Fibroblast of skin of abdomen (primary cell): ENCODE measurements at regions not wholly inside any gene's neighbourhood (a gene's known extent, or its start where the extent isn't known, plus 50 kb on each side); places are given as distances from the start of the nearest gene placed in this dataset.
A peak's percentile ranks its signal among the peaks of the same experiment; 100 is the strongest.

Experiments used
- DNase-seq: peaks from one replicate; pipeline ENCODE4 v3.0.0-alpha.2; 2013

DNA sequence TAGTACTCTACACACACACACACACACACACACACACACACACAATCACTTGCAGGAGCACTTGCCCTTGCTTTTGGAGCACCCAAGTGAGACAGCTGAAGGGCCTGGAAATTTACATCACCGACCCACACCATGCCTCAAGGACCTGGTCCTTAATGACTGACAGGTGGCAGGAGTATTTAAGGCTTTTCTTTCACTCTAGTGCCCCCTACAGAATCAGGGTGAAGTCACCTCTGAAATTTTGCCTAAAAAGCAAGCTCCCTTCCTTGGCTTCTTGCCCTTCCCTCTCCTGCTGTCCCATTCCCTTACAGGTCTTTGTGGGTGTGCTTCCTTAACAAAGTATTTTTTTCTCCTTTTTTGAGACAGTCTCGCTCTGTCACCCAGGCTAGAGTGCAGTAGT is 353.5 kb upstream of the IRAK1BP1 start:
- no peak for DNase-seq

DNA sequence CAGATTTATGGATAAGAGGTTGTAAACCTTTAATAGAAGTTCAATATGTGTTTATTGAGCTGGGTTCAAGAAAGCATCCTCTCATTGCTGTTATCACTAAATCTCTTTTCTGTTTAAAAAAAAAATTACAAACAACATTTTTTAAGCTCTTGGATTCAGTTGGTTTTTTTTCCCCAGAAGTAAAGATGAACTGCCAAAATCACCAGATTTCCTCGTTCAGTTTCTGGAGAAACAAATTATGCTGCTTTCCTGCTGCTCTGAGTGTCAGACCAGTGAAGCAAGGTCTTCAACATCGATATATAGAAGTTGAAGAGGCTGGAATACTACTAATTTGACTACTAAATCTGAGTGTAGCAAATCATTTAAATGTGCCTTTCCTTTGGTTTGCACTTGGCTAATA is 352.1 kb upstream of the IRAK1BP1 start:
- DNase-seq = no peak

DNA sequence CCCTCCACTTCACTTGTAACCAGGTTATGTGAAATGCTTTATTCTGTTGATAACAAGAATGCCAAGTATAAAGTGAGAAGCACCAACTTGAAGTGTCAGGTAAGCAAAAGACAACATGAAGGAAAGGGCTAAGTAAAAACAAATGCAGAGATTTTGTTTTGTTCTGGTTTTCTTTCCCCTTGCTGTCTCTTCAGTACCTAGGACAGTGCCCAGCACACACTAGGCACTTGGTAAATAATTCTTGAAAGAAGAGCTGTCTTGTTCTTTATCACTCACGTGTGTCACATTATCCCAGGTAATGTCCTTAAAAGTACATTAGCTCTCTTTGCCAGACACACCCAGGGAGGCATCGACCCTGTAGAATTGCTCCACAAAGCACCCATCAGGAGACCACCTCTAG is 350.0 kb upstream of the IRAK1BP1 start:
- no peak for DNase-seq

DNA sequence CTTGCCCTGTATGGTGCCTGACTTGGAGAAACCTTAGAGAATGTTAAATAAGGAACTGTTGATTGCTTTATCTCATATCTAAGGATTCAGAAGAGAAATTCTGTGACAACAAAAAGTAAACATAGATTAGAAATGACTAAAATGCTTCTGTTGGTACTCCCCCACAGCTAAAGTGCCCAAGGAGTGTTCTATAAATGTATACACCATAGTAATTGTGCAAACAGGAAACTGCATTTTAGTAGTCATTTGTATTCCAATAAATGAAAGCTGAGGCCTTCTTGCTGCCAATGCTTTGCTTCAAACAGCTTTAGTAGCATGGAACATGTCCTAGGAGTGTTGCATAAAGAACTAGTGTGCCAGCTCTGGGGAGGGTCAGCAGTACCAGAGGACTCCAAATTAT is 343.7 kb upstream of the IRAK1BP1 start:
- no peak for DNase-seq

- no peak for DNase-seq
Observed at GRCh38 chr6:78525976-78526375, 341.4 kb upstream of the IRAK1BP1 start.

- DNase-seq = no peak
Observed at GRCh38 chr6:78526432-78526831, 340.9 kb upstream of the IRAK1BP1 start.

GRCh38 chr6:78528926-78529325 is 338.4 kb upstream of the IRAK1BP1 start:
- no peak for DNase-seq

DNA sequence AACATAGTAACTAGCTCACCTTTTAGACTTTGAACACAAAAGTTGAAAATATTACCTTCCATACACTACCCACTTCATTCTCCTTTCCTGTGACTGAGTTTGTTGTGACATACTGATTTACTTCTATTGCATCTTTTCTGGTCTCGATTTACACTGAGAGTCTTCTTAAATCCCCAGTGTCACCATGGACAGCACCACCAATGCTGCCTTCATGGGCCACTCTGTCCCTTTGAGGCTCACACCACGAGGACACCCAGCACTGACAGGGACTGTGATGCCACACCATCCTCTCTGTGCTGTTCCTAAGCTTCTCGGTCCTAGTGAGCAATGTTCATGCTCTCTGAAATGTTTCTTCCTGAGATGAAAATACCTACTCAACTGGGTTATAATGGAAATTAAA is 337.1 kb upstream of the IRAK1BP1 start:
- DNase-seq = no peak

DNA sequence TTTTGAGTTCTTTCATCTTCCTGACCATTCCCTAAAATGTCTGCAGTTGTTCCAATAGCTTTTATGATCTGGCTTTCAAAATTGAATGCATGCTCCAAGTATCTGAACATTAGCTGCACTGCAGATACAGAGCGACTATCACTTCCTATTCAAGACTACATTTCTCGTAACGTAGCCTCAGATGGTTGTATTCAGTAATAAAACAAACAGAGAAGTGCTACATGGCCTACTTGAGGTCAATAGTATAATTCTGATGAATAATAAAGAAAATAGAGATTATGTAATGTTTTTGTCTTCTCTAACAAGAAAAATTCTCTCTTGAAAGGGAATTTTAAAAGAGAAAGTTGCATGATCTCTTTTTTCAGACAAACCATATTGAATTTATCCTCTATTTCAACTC is 333.9 kb upstream of the IRAK1BP1 start:
- DNase-seq = no peak

- no peak for DNase-seq
Observed at GRCh38 chr6:78533876-78534275, 333.5 kb upstream of the IRAK1BP1 start.

DNA sequence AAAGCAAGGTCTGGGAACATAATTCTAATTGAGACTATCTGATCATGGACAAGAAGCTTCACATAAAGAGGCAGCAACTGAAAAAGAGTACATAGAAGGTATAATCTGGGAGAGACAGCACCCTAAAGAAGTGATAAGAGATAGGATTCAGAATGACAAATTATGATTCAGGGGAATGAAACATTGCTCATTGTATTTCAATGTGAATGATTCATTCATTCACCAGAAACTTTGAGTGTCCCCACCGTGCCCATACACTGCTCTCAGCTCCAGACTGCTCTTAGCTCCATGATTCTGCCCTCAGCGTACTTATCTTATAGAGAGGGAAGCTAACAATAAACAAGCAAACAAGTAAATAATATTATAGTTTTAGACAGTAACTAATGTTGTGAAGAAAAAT is 329.3 kb upstream of the IRAK1BP1 start:
- DNase-seq = no peak

DNA sequence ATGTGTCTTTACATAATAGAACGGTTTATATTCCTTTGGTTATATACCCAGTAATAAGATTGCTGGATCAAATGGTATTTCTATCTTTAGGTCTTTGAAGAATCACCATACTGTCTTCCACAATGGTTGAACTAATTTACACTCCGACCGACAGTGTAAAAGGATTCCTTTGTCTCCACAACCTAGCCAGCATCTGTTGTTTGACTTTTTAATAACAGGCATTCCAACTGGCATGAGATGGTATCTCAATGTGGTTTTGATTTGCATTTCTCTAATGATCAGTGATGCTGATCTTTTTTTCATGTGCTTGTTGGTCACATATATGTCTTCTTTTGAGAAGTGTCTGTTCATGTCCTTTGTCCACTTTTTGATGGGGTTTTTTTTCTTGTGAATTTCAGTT is 319.7 kb upstream of the IRAK1BP1 start:
- peak; percentile 1 for DNase-seq

DNA sequence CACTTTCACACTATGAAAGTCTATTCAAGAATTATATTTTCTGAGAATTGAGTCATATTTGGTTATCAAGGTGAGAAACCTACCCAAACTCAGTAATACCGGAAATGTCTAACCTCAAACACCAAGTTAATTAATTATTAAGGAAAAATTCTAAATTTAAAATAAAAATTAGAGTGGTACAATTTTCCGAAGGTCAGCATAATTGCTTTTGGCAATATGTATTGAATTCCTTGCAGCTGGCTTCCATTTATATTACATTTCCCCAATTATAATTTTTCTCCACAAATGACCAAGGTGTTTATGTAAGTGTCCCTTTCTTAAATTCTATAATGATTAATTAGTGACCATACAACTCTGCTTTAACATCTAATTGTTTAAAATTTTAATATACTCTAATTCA is 316.0 kb upstream of the IRAK1BP1 start:
- DNase-seq = no peak

- no peak for DNase-seq
Observed at GRCh38 chr6:78552435-78552834, 314.9 kb upstream of the IRAK1BP1 start.

DNA sequence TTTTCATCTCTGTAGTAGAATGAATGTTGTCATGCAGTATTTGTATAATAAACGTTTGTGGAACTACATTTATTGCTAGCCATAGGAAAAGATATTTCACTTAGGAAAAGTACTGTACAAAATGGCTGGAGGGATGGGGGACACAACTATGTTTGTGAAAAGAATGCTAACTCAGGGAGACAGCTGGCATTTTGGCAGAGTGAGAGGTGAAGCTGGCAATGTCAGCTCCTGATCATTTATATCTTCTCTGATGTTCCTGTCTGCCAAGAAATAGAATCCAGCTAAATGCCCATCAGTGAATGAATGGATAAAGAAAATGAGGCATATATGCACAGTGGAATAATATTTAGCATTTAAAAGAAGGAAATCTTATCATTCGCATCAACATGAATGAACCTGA is 313.0 kb upstream of the IRAK1BP1 start:
- DNase-seq = no peak

DNA sequence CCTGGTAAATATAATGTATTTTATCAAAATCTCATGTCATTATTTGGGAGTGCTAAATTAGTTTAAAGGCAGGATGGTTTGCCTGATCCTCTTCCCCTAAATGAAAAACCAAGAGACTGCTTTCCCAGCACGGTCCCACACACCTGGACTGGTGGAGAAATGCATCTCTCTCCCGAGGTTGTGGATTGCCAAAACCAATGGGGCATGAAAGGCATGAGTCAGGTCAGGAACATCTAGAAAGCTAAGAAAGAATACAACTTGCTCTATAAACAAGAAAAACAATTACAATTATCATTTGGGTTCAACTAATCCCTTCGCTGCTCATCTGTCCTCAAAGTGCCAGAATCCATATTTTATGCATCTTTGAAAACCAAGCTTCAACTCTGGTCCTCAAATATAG is 308.3 kb upstream of the IRAK1BP1 start:
- DNase-seq = no peak

- DNase-seq = peak; percentile 5
Observed at GRCh38 chr6:78561015-78561414, 306.3 kb upstream of the IRAK1BP1 start.

DNA sequence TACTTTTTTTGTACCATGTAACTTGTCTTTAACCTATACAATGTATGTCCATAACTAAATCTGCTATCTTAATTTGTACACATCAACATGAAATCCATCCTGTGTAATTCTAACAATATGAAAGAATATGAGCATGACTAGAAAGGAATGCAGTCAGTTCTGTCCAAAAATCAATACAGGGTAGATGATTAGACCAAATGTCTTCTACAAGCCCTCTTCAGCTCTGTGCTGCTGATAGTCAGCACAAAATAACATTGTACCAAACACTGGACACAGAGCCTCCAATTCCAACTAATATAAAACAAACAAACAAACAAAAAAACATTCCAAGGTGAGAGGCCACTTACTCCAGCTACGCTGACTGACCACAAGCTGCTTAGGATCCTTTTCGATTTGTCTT is 301.4 kb upstream of the IRAK1BP1 start:
- DNase-seq = no peak

GRCh38 chr6:78570044-78570443 is 297.3 kb upstream of the IRAK1BP1 start:
- no peak for DNase-seq

- no peak for DNase-seq
Observed at GRCh38 chr6:78577585-78577984, 289.8 kb upstream of the IRAK1BP1 start.

GRCh38 chr6:78578430-78578829 is 288.9 kb upstream of the IRAK1BP1 start:
- DNase-seq = no peak

GRCh38 chr6:78580923-78581322 is 286.4 kb upstream of the IRAK1BP1 start:
- DNase-seq = no peak

GRCh38 chr6:78583079-78583478 is 284.3 kb upstream of the IRAK1BP1 start:
- DNase-seq = no peak

DNA sequence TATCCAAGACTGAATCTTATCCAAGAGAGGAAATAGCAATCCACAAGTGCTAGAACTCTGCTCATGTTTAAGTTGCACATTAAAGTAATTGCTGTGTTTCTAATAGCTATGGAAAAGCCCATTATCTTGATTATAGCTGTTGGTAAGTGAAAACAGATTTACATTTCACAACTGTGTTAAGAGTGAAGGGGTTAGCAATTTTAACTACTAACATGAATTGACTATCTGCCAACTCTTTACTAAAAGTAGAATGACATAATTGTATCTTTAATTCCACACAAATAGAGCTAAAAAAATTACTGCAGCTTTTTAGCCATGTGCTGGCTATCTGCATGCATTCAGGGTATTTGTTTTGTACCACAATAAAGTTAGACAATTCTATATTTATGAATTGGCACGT is 277.9 kb upstream of the IRAK1BP1 start:
- DNase-seq = peak; percentile 59

- DNase-seq = no peak
Observed at GRCh38 chr6:78593898-78594667, 273.3 kb upstream of the IRAK1BP1 start.
